ENCODE measurements at regions not wholly inside any gene's neighbourhood (a gene's known extent, or its start where the extent isn't known, plus 50 kb on each side); places are given as distances from the start of the nearest gene placed in this dataset.
"Not testable (repeated sequence)": the region's sequence is repeated elsewhere in the genome, so short reads cannot be mapped to it uniquely, and the experiment has no call there.

DNA sequence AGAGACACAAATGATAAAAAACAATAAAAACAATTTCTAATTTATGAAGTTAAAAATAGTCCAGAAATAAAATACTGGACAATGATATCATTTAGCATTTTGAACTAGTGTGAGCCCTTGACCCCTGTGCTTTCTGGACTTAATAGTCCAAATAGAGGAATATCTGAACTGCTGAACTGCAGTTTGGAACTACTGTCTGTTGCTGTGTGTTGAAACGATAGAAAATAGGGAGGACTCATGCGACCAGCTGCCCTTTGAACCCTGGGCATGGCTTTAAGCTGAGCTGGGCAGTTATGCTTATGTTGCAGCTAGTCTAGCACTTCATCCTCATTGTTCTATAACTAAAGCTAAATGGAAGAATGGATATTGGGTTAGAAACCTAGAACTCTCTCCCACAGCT, 99.5 kb downstream of the FMR1NB start:
- TF ChIP-seq, protein P1, sequence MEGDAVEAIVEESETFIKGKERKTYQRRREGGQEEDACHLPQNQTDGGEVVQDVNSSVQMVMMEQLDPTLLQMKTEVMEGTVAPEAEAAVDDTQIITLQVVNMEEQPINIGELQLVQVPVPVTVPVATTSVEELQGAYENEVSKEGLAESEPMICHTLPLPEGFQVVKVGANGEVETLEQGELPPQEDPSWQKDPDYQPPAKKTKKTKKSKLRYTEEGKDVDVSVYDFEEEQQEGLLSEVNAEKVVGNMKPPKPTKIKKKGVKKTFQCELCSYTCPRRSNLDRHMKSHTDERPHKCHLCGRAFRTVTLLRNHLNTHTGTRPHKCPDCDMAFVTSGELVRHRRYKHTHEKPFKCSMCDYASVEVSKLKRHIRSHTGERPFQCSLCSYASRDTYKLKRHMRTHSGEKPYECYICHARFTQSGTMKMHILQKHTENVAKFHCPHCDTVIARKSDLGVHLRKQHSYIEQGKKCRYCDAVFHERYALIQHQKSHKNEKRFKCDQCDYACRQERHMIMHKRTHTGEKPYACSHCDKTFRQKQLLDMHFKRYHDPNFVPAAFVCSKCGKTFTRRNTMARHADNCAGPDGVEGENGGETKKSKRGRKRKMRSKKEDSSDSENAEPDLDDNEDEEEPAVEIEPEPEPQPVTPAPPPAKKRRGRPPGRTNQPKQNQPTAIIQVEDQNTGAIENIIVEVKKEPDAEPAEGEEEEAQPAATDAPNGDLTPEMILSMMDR (conservative IDR thresholded peaks at IDR 0.05; ENCODE audit: low read depth, low read length) = no peak
- H3K4me3 ChIP-seq (ENCODE audit: low read length) = no peak overlapping the region
- DNase-seq (ENCODE audit: low read depth) = no peak

DNA sequence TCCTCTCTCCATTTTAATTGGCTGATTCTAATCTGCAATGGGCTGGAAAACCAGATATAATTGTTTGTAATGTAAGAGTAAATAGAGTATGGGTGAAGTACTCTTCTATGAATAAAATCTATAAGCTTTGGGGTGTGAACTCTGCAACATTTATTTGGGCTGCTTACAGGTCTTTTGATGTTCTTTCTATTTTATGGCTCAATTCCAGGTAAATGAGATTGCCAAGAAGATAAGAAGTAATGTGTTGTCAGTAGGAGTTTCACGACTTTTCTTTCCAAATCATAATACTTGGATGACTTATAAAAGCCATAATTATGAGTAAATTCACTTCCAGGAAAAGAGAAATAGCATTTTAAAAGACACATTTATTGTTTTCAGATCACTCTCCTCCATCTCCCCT, 103.5 kb downstream of the FMR1NB start:
- no peak for DNase-seq (ENCODE audit: low read depth)
- TF ChIP-seq, protein P1 (conservative IDR thresholded peaks at IDR 0.05; ENCODE audit: low read depth, low read length) = no peak

DNA sequence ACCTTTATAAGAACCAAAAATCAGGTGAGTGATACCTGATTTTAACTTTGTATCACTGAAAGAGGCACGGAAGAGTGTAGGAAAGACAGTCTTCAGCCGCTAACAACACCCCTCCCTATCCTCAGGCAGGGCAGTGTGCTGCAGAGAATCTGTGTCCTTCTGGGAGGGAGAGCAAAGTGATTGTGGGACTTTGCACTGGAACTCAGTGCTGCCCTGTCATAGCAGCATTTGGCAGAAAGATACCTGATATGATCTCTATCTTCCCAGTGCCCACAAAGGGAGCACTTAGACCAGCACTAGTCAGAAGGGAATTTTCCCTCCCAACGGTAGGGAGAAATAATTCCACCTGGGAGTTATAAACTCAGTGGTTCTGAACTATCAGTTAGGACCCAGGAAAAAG, 139.0 kb downstream of the FMR1NB start:
- DNase-seq (ENCODE audit: low read depth) = no peak
- H3K4me3 ChIP-seq (ENCODE audit: low read length) = no peak overlapping the region
- TF ChIP-seq, protein P1 (conservative IDR thresholded peaks at IDR 0.05; ENCODE audit: low read depth, low read length) = no peak

More for the DNA sequence above, 103.5 kb downstream of the FMR1NB start:
- no peak overlapping the region for H3K4me3 ChIP-seq (ENCODE audit: low read length)

DNA sequence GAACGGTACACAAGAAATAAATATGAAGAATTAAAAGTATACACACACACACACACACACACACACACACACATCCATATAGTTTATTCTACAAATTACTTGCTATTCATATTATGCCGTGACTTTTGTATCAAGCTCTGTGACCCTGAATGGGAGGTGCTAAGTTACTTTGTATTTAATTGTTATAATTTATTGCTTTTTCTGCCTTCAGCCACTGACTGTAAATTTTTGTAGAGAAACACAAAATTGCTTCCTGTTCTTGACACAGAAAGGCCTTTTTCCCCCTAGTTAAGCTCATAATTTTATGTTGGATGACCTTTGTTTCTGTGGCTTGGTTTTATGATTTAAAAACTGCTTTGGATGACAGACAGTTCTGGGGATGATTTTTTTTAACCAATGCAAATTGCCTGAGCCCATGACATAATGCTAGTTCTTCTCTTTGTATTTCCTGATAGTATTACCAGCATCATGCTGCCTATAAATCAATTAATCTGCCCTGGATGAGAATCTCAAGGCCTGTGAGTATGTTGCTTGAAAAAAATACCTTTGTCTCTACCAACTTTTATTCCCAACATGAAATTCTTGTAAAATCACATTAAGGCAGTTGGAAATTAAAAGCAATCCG, 140.0 kb downstream of the FMR1NB start:
- TF ChIP-seq, protein P1 (conservative IDR thresholded peaks at IDR 0.05; ENCODE audit: low read depth, low read length) = no peak
- no peak overlapping the region for H3K4me3 ChIP-seq (ENCODE audit: low read length)
- no peak for DNase-seq (ENCODE audit: low read depth)

DNA sequence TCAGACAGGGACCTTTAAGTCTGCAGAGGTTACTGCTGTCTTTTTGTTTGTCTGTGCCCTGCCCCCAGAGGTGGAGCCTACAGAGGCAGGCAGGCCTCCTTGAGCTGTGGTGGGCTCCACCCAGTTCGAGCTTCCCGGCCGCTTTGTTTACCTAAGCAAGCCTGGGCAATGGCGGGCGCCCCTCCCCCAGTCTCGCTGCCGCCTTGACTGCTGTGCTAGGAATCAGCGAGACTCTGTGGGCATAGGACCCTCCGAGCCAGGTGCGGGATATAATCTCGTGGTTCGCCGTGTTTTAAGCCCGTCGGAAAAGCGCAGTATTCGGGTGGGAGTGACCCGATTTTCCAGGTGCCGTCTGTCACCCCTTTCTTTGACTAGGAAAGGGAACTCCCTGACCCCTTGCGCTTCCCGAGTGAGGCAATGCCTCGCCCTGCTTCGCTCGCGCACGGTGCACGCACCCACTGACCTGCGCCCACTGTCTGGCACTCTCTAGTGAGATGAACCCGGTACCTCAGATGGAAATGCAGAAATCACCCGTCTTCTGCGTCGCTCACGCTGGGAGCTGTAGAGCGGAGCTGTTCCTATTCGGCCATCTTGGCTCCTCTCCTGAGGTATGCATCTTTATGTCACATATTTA, 147.9 kb downstream of the FMR1NB start:
- DNase-seq (ENCODE audit: low read depth); H3K4me3 ChIP-seq (ENCODE audit: low read length): not testable (repeated sequence)

GRCh38 chrX:148133105-148133725, 152.1 kb downstream of the FMR1NB start:
- no peak for DNase-seq (ENCODE audit: low read depth)
- H3K4me3 ChIP-seq (ENCODE audit: low read length) = no peak overlapping the region
- TF ChIP-seq, protein P1 (conservative IDR thresholded peaks at IDR 0.05; ENCODE audit: low read depth, low read length) = no peak

DNA sequence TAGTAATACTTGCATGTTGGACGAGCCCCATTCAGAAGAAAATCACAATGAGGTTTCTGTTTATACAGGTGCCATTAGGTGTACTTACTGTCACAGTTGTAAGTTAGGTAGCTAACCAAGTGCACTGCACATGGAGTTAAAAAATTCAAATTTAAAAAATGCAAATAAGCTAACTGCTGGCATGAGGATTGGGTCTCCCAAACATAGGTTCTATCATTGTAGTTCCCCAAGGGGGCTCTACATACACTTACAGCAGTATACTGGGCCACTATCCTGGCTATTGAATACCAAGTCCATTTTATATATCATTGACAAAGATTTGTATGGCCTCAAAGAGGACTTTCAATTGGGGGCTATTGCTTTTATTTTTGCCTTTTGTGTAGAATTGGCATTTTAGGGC, 153.4 kb downstream of the FMR1NB start:
- DNase-seq (ENCODE audit: low read depth) = no peak
- TF ChIP-seq, protein P1 (conservative IDR thresholded peaks at IDR 0.05; ENCODE audit: low read depth, low read length) = no peak
- H3K4me3 ChIP-seq (ENCODE audit: low read length) = no peak overlapping the region

All from retinal pigment epithelial cell (primary cell).